Glutamatergic neuron (in vitro differentiated cells): ENCODE measurements at regions not wholly inside any gene's neighbourhood (a gene's known extent, or its start where the extent isn't known, plus 50 kb on each side); places are given as distances from the start of the nearest gene placed in this dataset.

Experiments
- DNase-seq: peaks from one replicate; pipeline ENCODE4 v3.0.0; 2022
- H3K27ac Mint-ChIP-seq: one replicate; pipeline ENCODE4 v1.8.0; 2020; ENCODE audit warnings: mild to moderate bottlenecking, mixed read lengths, inconsistent platforms; ENCODE audit not compliant: unreplicated experiment
- H3K27me3 Mint-ChIP-seq: one replicate; pipeline ENCODE4 v1.8.0; 2020; ENCODE audit warnings: mild to moderate bottlenecking, moderate library complexity, mixed read lengths, inconsistent platforms; ENCODE audit not compliant: unreplicated experiment
- H3K36me3 Mint-ChIP-seq: one replicate; pipeline ENCODE4 v1.8.0; 2020; ENCODE audit warnings: mild to moderate bottlenecking, mixed read lengths, inconsistent platforms; ENCODE audit not compliant: unreplicated experiment
- H3K4me1 Mint-ChIP-seq: one replicate; pipeline ENCODE4 v1.8.0; 2020; ENCODE audit warnings: mild to moderate bottlenecking, low read depth, mixed read lengths, inconsistent platforms; ENCODE audit not compliant: unreplicated experiment
- H3K4me3 Mint-ChIP-seq: one replicate; pipeline ENCODE4 v1.8.0; 2020; ENCODE audit warnings: mild to moderate bottlenecking, mixed read lengths, inconsistent platforms; ENCODE audit not compliant: unreplicated experiment
- H3K9me3 Mint-ChIP-seq: one replicate; pipeline ENCODE4 v1.8.0; 2020; ENCODE audit warnings: mild to moderate bottlenecking, moderate library complexity, mixed read lengths, inconsistent platforms; ENCODE audit not compliant: unreplicated experiment
- CTCF ChIP-seq: fragments of 200-600 bp; sonication (generic); IDR thresholded peaks from one replicate; pipeline ENCODE4 v1.5.0; 2021; ENCODE audit not compliant: partially characterized antibody, unreplicated experiment

GRCh38 chr3:116873142-116873541 is 163.6 kb downstream of the TUSC7 start:
- Mint-ChIP-seq H3K27me3 (no peaks in the 10 kb centered on the region), H3K4me1 (no peaks in the 10 kb centered on the region), H3K4me3 (no peak overlapping the region), H3K27ac (no peak overlapping the region), H3K36me3 (no peaks in the 10 kb centered on the region), H3K9me3 (no peaks in the 10 kb centered on the region)
- TF ChIP-seq CTCF, result no peak
- no peak for DNase-seq

- Mint-ChIP-seq H3K27ac (no peak overlapping the region), H3K4me1 (no peaks in the 10 kb centered on the region)
Observed at GRCh38 chr3:116877968-116878367, 168.4 kb downstream of the TUSC7 start.

GRCh38 chr3:116886202-116886893 is 176.8 kb downstream of the TUSC7 start:
- no peak overlapping the region for H3K27ac Mint-ChIP-seq
- H3K9me3 Mint-ChIP-seq, result no peaks in the 10 kb centered on the region
- no peaks in the 10 kb centered on the region for H3K27me3 Mint-ChIP-seq
- no peak for TF ChIP-seq CTCF
- no peak overlapping the region for H3K4me3 Mint-ChIP-seq
- no peak for DNase-seq
- H3K36me3 Mint-ChIP-seq, result no peaks in the 10 kb centered on the region
- peaks cover 3% of the 10 kb centered on the region for H3K4me1 Mint-ChIP-seq

More at GRCh38 chr3:116877968-116878367, 168.4 kb downstream of the TUSC7 start:
- H3K27me3 Mint-ChIP-seq, result no peaks in the 10 kb centered on the region
- TF ChIP-seq CTCF, result no peak
- H3K36me3 Mint-ChIP-seq, result no peaks in the 10 kb centered on the region
- DNase-seq, result no peak
- no peaks in the 10 kb centered on the region for H3K9me3 Mint-ChIP-seq
- no peak overlapping the region for H3K4me3 Mint-ChIP-seq

- no peaks in the 10 kb centered on the region for H3K36me3 Mint-ChIP-seq
- no peaks in the 10 kb centered on the region for H3K9me3 Mint-ChIP-seq
- no peaks in the 10 kb centered on the region for H3K4me1 Mint-ChIP-seq
- no peak overlapping the region for H3K27ac Mint-ChIP-seq
- peaks cover 2% of the 10 kb centered on the region for H3K27me3 Mint-ChIP-seq
- DNase-seq, result no peak
- TF ChIP-seq CTCF, result no peak
- H3K4me3 Mint-ChIP-seq, result no peak overlapping the region
Observed at GRCh38 chr3:116896116-116896515, 186.5 kb downstream of the TUSC7 start.

- no peak for DNase-seq
- peaks cover 2% of the 10 kb centered on the region for H3K27me3 Mint-ChIP-seq
- H3K4me3 Mint-ChIP-seq, result no peak overlapping the region
- no peaks in the 10 kb centered on the region for H3K4me1 Mint-ChIP-seq
- H3K9me3 Mint-ChIP-seq, result no peaks in the 10 kb centered on the region
- no peak for TF ChIP-seq CTCF
- no peaks in the 10 kb centered on the region for H3K36me3 Mint-ChIP-seq
- H3K27ac Mint-ChIP-seq, result no peak overlapping the region
Observed at GRCh38 chr3:116897382-116897781, 187.8 kb downstream of the TUSC7 start.
